HG03442 (cell line): ENCODE measurements at regions not wholly inside any gene's neighbourhood (a gene's known extent, or its start where the extent isn't known, plus 50 kb on each side); places are given as distances from the start of the nearest gene placed in this dataset.
"Not testable (repeated sequence)": the region's sequence is repeated elsewhere in the genome, so short reads cannot be mapped to it uniquely, and the experiment has no call there.

Source experiments
- ATAC-seq: cut with Tn5 transposase; IDR thresholded peaks from one replicate; pipeline ENCODE4 v1.9.1; 2021; ENCODE audit warnings: mild to moderate bottlenecking, moderate library complexity; ENCODE audit not compliant: unreplicated experiment

DNA sequence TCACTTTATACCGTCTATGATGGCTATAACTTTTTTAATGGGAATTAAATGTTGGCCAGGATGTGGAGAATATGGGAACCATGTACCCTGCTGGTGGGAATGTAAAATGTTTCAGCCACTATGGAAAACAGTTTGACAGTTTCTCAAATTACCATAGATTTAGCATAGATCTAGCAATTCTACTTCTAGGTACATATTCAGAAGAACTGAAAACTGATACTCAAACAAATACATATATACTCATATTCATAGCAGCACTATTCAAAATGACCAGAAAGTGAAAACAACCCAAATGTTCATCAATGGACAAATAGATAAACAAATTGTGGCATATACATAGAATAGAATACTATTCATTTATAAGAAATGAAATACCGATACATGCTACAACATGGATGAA lies 539.4 kb downstream of the IGSF11 start:
- ATAC-seq = peak; percentile 59

DNA sequence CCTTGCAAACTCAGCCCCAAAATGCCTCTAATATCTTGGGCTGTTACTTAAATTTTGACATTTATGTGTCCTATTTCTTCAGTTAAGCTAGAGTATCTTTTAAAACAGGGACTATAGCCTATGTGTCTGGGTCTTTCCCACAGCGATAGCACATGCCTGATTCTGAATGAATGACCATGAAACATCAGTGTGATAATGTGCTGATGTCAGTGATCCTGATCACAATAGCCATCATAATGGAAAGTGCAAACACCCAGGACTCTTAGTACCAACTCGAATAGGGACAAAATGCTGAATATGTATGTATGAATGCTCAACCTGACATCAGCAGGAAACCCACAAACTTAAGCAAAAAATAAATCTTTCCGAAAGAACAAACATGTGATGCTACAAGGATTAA lies 537.4 kb downstream of the IGSF11 start:
- no peak for ATAC-seq

DNA sequence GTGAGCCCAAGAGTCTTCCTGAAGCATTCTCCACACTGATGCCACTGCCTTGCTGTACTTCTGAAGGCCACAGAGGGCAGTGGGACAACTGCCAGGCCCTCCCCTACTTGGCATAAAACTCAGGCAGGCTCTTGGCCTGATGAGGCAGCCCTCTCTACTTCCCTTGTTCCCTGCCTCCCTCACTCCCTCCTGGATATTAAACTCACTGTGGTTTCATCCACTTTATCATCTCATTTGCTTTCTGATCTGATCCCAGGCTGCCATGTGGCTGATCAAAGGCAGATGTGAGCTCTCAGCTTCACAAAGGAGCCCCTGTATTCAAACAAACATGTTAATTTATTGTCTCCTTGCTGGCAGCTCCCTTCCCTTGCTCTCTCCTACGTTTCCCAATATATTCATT lies 533.5 kb downstream of the IGSF11 start:
- ATAC-seq = no peak

DNA sequence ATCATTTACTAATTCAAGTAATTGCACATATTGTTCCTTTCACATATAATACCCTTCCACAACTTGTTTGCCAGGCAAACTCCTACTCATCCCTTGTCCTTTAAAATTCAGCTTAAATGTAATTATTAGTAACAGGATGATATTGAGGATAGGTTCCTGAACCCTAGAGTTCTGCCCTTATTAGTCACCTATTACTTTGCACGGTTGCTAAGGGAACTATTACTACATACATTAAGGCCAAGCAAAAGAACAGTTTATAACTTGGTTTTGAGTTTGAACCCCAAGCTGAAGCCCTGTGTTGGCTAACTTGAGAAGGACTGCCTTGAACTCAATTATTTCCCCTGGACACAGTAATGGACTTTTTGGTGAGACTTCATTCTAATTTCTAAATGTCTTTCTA lies 529.7 kb downstream of the IGSF11 start:
- ATAC-seq = no peak

DNA sequence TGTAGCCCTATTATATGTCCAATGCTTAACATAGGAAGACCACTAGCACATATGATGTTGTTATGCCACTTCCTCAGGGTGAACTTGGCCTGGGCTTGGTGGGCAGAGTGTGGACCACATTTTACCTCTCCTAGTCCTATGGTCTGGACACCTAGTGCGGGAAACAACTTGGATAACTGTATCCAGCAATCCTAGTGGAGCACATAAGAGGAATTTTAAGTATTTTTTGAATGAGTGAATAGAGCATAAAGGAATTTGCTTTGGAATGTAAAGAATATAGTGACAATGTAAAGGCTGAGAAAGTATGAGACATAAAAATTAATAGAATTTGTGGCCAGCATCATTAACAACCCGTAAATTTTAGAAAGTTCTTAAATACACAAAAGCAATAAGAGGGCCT lies 528.9 kb downstream of the IGSF11 start:
- ATAC-seq = no peak

DNA sequence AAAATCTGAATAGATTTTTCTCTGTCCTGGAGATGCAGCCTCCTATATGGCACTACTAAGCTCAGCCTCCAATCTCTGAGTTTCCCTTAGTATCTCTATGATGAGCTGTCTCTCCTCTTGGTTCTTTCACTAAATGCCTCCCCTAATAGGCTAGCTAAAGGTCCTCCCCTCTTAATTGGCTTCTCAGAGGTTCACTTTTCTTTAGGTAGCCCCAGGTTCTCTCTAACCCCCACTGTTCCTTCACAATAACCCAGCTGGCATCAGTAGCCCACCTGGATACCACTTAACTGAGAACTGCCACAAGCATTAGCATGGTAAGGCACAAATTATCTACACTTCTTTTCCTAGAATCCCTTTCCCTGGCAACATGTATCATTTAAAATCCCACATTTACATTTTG lies 523.2 kb downstream of the IGSF11 start:
- ATAC-seq = no peak

DNA sequence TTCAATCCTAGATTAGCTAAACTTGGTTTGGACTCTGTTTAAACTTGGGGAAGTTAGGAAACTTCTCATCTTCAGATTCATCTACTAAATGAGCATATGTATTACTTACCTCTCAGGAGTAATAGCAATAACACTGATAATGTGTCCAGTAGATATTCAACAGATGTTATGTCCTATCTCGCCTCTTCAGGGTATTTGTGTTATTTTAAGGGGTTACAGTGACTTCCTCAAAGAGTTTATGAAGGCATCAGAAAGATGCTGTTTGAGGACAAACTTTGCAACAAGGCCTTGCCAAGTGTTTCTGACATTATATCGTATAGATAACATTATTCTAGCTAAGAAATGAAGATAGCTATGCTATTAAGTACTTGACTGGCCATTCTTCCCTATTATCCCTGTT lies 522.3 kb downstream of the IGSF11 start:
- ATAC-seq = no peak

DNA sequence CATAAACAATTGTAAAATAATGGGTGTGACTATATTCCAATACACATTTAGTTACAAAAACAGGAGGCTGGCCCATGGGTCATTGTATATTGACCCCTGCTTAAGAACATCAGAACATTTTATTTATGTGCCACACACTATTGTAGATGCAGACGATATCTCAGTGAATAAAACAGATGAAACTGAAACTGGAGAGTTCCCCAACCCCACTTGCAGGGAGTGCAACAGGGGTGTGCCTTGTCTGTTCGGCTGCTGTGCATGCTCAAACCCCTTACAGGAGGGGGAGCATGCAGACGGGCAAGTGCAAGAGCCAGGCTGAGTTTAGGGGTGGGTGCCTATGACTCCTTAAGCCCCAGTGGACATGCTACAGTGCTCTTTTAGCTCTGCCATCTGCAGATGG lies 509.6 kb downstream of the IGSF11 start:
- ATAC-seq = no peak

DNA sequence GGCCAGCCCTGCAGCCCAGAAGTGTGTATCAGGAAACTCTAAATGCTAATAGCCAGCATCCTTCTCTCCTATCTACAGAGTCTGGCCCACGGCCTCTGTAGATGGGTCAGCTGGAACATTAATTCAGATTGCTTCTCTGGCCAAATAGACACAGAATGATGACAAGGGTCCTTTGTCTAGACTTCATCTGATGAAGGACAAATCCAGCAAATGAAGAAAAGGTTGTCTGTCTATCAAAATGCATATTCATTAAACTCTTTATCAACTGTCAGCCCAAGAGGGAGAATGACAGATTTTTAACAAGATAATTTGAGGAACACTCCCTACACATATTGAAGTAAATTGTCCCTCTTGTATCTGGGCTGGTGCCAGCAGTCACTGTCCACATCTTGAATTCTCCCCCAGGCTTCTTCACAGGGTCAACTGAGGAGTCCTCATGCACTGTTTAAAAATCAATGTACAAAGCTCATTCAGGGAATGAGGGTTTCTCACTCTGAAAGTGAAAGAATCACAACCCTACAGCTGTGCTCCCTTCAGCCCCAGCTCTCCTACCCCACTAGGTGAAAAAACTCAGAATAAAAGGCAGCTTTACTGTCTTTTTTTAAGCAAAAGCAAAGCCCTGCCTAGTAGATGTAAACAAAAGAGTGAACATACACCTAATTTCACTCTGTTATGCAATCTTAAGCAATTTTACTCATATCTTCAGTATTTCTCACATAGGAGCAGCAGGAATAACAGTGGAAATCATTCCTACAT lies 507.7 kb downstream of the IGSF11 start:
- peak; percentile 93 for ATAC-seq

DNA sequence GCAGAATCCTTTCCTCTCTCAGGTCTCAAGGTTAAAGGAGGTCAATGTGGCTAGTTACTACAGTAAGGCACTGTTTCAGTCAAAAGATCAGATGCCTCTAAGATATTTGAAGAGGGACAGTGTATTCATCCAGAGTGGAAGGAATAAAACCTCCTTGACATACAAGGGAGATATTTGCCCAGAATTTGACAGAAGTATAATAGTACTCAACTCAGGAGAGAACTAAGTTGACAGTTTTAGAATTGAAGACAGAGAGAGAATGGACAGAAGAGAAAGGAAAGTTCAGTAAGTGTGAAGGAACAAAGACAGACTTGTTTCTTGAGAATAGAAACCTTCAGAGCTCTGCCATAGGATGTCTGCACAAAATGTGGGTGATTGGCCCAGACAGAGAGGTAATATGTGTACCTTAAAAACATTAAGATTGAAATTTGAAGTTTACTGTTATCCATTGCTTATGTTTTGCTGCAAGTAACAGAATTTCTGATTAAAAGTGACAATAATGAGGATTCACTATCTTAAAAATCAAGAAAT lies 507.1 kb downstream of the IGSF11 start:
- ATAC-seq = peak; percentile 31

DNA sequence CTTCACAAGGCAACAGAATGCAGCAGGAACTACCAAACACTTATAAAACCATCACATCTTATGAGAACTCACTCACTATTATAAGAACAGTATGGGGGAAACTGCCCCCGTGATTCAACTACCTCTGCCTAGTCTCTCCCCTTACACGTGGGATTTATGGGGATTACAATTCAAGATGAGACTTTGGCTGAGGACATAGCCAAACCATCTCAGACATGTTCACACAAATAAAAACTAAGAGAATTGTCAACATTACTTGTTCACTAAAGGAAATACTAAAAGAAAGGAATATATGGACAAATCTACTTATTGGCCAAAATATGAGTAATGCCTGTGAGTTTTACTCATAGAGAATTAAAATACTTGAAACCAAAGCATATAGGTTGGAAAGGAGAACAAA lies 505.1 kb downstream of the IGSF11 start:
- ATAC-seq = no peak

DNA sequence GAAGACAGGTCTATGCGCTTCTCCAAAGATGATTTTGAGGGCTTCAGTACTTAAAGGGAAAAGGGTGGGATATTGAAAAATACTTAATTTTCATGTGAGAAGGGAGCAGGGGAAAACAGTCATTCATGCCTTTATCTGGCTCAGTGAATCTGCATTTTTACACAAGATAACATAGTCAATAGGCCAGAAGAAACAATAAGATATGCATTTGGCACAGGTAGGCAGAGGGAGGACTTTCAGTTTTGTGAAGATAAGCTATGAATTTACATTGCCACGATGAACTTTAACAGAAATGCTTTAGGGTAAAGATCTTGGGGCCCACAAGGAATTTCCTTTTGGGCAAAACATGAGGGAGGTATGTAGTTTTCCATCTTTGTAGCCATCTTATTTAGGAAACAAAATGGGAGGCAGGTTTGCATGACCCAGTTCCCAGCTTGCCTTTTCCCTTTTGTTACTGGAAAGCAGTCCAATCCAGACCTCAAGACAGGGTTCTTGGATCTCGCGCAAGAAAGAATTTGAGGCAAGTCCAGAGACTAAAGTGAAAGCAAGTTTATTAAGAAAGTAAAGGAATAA lies 504.2 kb downstream of the IGSF11 start:
- no peak for ATAC-seq

DNA sequence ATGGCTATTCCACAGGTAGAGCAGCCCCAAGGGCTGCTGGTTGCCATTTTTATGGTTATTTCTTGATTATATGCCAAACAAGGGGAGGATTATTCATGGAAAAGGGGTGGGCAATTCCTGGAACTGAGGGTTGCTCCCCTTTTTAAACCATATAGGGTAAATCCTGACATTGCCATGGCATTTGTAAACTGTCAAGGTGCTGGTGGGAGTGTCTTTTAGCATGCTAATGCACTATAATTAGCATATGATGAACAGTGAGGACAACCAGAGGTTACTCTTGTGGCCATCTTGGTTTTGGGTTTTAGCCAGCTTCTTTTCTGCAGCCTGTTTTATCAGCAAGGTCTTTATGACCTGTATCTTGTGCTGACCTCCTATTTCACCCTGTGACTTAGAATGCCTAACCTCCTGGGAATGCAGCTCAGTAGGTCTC lies 503.7 kb downstream of the IGSF11 start:
- not testable (repeated sequence) for ATAC-seq

DNA sequence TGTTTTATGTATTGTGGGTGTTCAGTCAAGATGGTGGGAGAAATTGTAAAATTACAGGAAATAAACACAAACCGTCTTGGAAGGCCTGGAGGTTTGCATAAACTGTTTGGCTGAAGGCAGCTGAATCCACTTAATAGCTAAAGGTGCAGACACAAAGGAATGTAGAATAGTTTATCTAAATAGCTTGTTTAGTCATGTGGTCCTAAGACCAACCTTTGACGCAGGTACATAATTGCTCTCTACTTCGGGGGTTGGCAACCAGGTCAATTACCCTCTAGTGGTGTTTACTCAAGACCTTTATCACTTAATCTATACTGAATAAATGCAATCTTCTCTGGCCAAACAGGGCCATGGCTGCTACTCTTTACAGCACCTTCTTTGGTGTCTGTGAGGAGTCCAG lies 502.8 kb downstream of the IGSF11 start:
- ATAC-seq = no peak

DNA sequence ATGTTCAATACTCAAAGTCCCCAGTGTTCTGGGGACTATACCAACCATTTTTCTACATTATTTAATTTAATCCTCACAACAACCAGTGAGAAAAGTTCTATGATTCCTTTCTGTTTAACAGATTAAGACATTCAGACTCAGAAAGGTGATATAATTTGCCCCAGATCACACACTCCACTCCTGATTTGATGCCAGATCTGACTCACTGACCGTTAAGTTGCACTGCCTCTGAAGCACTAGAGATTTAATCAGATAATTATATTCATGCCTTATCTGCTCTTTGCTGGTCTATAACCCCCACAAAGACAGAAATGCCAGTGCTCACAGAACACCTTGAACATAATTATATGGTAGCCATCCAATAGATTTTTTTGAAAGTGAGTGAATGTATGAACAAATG lies 501.0 kb downstream of the IGSF11 start:
- no peak for ATAC-seq

DNA sequence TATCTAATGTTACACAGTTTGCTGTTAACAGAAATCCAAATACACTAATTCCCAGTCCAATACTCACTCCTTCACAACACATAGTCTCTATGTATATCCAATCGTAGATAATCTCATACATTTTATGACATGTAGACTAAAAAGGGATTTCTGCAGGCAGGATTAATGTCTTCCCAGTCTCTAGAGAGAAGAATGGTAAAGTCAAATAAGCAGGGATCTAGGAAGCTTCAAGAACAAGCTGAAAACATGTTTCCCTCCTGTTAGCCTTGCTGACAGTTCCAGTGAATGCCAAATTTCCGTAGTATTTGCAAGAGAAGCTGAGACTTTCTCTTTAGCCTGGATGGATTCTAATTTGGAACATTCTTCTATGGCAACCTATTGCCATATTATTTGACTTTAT lies 500.1 kb downstream of the IGSF11 start:
- no peak for ATAC-seq

DNA sequence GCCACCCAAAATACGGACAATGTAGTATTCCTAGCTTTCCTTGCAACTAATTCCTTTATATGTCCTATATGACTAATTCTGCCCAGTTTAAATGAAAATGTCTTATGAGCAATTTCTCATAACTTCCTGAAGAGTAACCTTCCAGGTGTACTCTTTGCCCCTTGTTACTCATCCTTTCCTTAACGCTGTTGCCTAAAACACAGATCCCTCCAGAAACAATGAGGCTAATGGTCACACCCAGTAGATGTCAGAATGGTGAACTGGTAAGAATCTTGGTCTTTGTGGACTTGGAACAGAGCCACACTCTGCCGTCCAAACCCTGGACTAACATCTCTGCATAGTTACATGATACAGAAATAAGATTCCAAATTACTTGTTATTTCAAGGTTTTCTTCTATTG lies 497.9 kb downstream of the IGSF11 start:
- no peak for ATAC-seq

DNA sequence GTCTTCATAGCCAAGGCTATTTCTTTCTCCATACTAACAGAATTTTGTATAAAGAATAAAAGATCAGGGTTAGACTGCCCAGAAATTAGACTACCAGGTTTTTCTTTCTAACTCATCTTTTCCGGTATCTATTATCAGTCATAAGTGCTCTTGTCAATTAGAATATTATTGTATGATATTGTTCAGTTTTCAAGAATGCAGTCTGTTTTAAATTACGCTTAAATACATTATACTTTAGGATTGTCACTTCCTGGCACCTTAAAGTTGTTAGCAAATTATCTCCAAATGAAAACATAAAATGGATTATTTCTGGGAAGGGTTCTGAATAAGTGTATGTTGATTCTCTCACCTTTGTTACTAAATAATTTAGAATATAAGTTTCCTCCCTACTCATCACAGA lies 497.2 kb downstream of the IGSF11 start:
- no peak for ATAC-seq

DNA sequence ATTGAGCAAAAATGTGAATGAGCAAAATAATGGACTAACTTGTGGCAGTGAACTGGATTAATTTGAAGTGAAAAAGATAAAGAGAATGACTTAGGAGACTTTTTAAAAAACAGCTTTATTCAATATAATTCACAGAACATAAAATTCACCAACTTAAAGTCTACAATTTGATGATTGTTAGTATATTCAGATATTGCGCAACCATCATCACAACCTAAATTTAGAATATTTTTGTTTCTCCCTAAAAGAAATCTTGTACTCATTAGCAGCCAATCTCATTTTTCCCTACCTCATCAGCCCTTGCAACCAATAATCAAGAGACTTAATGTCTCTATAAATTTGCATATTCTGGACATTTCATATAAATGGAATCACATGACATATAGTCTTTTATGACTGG lies 496.5 kb downstream of the IGSF11 start:
- ATAC-seq = no peak

DNA sequence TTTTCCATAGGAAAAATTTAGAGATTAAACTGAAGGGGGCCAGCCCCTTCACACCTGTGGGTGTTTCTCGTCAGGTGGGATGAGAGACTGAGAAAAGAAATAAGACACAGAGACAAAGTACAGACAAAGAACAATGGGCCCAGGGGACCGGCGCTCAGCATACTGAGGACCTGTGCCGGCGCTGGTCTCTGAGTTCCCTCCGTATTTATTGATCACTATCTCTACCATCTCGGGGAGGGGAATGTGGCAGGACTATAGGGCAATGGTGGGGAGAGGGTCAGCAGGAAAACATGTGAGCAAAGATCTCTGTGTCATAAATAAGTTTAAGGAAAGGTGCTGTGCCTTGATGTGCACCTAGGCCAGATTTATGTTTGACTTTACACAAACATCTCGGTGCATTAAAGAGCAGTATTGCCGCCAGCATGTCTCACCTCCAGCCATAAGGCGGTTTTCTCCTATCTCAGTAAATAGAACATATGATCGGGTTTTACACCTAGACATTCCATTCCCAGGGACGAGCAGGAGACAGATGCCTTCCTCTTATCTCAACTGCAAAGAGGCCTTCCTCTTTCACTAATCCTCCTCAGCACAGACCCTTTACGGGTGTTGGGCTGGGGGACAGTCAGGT lies 494.7 kb downstream of the IGSF11 start:
- not testable (repeated sequence) for ATAC-seq

DNA sequence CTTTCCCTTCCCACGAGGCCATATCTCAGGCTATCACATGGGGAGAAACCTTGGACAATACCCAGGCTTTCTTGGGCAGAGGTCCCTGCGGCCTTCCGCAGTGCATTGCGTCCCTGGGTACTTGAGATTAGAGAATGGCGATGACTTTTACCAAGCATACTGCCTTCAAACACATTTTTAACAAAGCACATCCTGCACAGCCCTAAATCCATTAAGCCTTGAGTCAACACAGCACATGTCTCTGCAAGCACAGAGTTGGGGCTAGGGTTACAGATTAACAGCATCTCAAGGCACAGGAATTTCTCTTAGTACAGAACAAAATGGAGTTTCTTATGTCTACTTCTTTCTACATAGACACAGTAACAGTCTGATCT lies 494.2 kb downstream of the IGSF11 start:
- ATAC-seq = not testable (repeated sequence)

DNA sequence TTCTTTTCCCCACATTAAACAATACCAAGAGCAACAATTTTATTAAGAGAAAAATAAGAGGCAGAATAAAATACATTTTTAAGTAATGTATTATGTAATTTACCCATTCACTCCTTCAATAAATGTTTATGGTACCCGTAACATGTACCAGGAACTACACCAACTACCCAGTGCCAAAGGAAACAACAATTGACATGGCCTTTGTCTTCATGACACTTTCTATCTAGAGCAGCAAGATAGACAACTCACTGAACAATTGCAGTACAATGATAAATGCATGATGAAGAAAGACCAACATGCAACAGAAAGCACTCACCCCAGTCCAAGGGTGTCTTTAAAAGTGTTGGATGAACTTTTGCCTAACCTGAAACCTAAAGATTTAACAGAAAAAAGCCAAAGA lies 493.8 kb downstream of the IGSF11 start:
- ATAC-seq = no peak
